Spleen (tissue), 7 donors: ENCODE measurements at regions not wholly inside any gene's neighbourhood (a gene's known extent, or its start where the extent isn't known, plus 50 kb on each side); places are given as distances from the start of the nearest gene placed in this dataset.

Experiments
- CTCF ChIP-seq, 11 experiments: fragments of 200-600 bp in 7 of 11; fragments of 450-650 bp in 4 of 11; sonication (generic) in 4 of 11; IDR thresholded peaks in 8 of 11; conservative IDR thresholded peaks in 3 of 11; 1 replicate in 7 of 11; 2 replicates in 4 of 11; pipeline versions ENCODE4 v1.4.0 to v1.8.0; 2016 to 2021; ENCODE audit warnings: antibody characterized with exemption in 11 of 11, inconsistent platforms in 4 of 11, mild to moderate bottlenecking in 1 of 11
- POLR2A ChIP-seq, 3 donors: fragments of 450-650 bp; IDR thresholded peaks; one replicate each; pipeline ENCODE4 v1.5.1; 2017; ENCODE audit warnings: antibody characterized with exemption in 3 of 3, mild to moderate bottlenecking in 1 of 3
- POLR2AphosphoS5 ChIP-seq, 3 donors: sonication (generic); formaldehyde crosslinking; IDR thresholded peaks; one replicate each; pipeline ENCODE4 v1.5.1; 2017; ENCODE audit warnings: antibody characterized with exemption in 3 of 3
- donor health status: DM: no; HTN: no; CAD: no; lungs with moderate emphysema.
- donor health status: DM: no; HTN: no; CAD: no.
- donor health status: DM: no; HTN: no; CAD: no.

GRCh38 chr3:38949994-38950393 is 101.8 kb downstream of the SCN11A start:
- TF ChIP-seq POLR2AphosphoS5 (IDR thresholded peaks at IDR 0.05) (no peak), CTCF (IDR thresholded peaks at IDR 0.05 in 8 of 11, conservative IDR thresholded peaks at IDR 0.05 in 3 of 11) (no peak), POLR2A (IDR thresholded peaks at IDR 0.05) (no peak)
